T-helper 1 cell treated with Interleukin-12 subunit alpha and Interleukin-12 subunit beta and Interleukin-4 antibody, amounts not matched to agents 30 ng/mL and 1 ng/mL, for 36 hours (primary cell): ENCODE measurements at regions not wholly inside any gene's neighbourhood (a gene's known extent, or its start where the extent isn't known, plus 50 kb on each side); places are given as distances from the start of the nearest gene placed in this dataset.

Experiments
- intact Hi-C: fragments of 100-400 bp; cut with micrococcal nuclease; formaldehyde crosslinking; loops from one replicate; pipeline ENCODE4 v1.15.1; 2024

GRCh38 chr6:148271711-148272439 is 70.8 kb upstream of the SASH1 start:
- intact Hi-C loops = no loop called here

GRCh38 chr6:148272597-148272996 is 70.0 kb upstream of the SASH1 start:
- intact Hi-C loops = no loop called here

GRCh38 chr6:148273962-148274752 is 68.5 kb upstream of the SASH1 start:
- intact Hi-C loops = no loop called here

- intact Hi-C loops = no loop called here
These were observed 67.8 kb upstream of the SASH1 start for GRCh38 chr6:148274809-148275208.

GRCh38 chr6:148285205-148285604 is 57.4 kb upstream of the SASH1 start:
- intact Hi-C loops = loop anchor here (10.0 kb wide), 1 partner anchor 180 kb away; no protein-coding TSS in a partner anchor

GRCh38 chr6:148286563-148286962 is 56.1 kb upstream of the SASH1 start:
- intact Hi-C loops = loop anchor here (10.0 kb wide), 1 partner anchor 178 kb away; no protein-coding TSS in a partner anchor

- intact Hi-C loops = loop anchor here (10.0 kb wide), 1 partner anchor 177 kb away; no protein-coding TSS in a partner anchor
These were observed 54.9 kb upstream of the SASH1 start for GRCh38 chr6:148287623-148288333.

- intact Hi-C loops = loop anchor here (10.0 kb wide), 1 partner anchor 176 kb away; no protein-coding TSS in a partner anchor
These were observed 54.1 kb upstream of the SASH1 start for GRCh38 chr6:148288541-148288940.

GRCh38 chr6:148289153-148289552 is 53.5 kb upstream of the SASH1 start:
- intact Hi-C loops = loop anchor here (10.0 kb wide), 1 partner anchor 176 kb away; no protein-coding TSS in a partner anchor

- intact Hi-C loops = no loop called here
These were observed 50.8 kb upstream of the SASH1 start for GRCh38 chr6:148291876-148292275.
